CD4-positive, alpha-beta T cell treated with Interleukin-4 for 1 hour (primary cell): ENCODE measurements at regions not wholly inside any gene's neighbourhood (a gene's known extent, or its start where the extent isn't known, plus 50 kb on each side); places are given as distances from the start of the nearest gene placed in this dataset.
"Not testable (repeated sequence)": the region's sequence is repeated elsewhere in the genome, so short reads cannot be mapped to it uniquely, and the experiment has no call there.

Experiments
- DNase-seq, 2 donors: peaks; one replicate each; pipeline ENCODE4 v3.0.0-alpha.2; 2020 to 2022

GRCh38 chr1:222060210-222060916, 318.5 kb upstream of the DUSP10 start:
- no peak for DNase-seq

- DNase-seq, result no peak
Observed at GRCh38 chr1:222058249-222058648, 316.4 kb upstream of the DUSP10 start.

- no peak for DNase-seq
Observed at GRCh38 chr1:222057162-222057561, 315.3 kb upstream of the DUSP10 start.

GRCh38 chr1:222054416-222054815, 312.5 kb upstream of the DUSP10 start:
- no peak for DNase-seq

- DNase-seq, result no peak
Observed at GRCh38 chr1:222053790-222054294, 312.0 kb upstream of the DUSP10 start.

GRCh38 chr1:222051311-222051710, 309.4 kb upstream of the DUSP10 start:
- DNase-seq, result not testable (repeated sequence)

GRCh38 chr1:222049661-222050060, 307.8 kb upstream of the DUSP10 start:
- DNase-seq, result not testable (repeated sequence)

GRCh38 chr1:222049176-222049575, 307.3 kb upstream of the DUSP10 start:
- no peak for DNase-seq

- no peak for DNase-seq
Observed at GRCh38 chr1:222048094-222048595, 306.3 kb upstream of the DUSP10 start.

GRCh38 chr1:222047366-222047765, 305.5 kb upstream of the DUSP10 start:
- DNase-seq, result no peak

- no peak for DNase-seq
Observed at GRCh38 chr1:222046684-222047263, 304.9 kb upstream of the DUSP10 start.

GRCh38 chr1:222045786-222046185, 303.9 kb upstream of the DUSP10 start:
- no peak for DNase-seq

GRCh38 chr1:222045236-222045635, 303.3 kb upstream of the DUSP10 start:
- no peak for DNase-seq

- DNase-seq, result no peak
Observed at GRCh38 chr1:222043444-222044292, 301.8 kb upstream of the DUSP10 start.

GRCh38 chr1:222042120-222042519, 300.2 kb upstream of the DUSP10 start:
- DNase-seq, result no peak

GRCh38 chr1:222040955-222041354, 299.1 kb upstream of the DUSP10 start:
- DNase-seq, result no peak

- no peak for DNase-seq
Observed at GRCh38 chr1:222040121-222040805, 298.4 kb upstream of the DUSP10 start.

- DNase-seq, result no peak
Observed at GRCh38 chr1:222038971-222039370, 297.1 kb upstream of the DUSP10 start.

- no peak for DNase-seq
Observed at GRCh38 chr1:222037720-222038119, 295.8 kb upstream of the DUSP10 start.

GRCh38 chr1:222034790-222035189, 292.9 kb upstream of the DUSP10 start:
- no peak for DNase-seq

GRCh38 chr1:222033450-222033849, 291.6 kb upstream of the DUSP10 start:
- DNase-seq, result no peak

- no peak for DNase-seq
Observed at GRCh38 chr1:222031318-222031717, 289.4 kb upstream of the DUSP10 start.

GRCh38 chr1:222028676-222029075, 286.8 kb upstream of the DUSP10 start:
- no peak for DNase-seq
